WERI-Rb-1 (cell line): ENCODE measurements at regions not wholly inside any gene's neighbourhood (a gene's known extent, or its start where the extent isn't known, plus 50 kb on each side); places are given as distances from the start of the nearest gene placed in this dataset.

Experiments
- DNase-seq: peaks from one replicate; pipeline ENCODE4 v3.0.0-alpha.2; 2020
- H3K27ac ChIP-seq: fragments of 250-450 bp; sonication (Bioruptor Pico); 2 replicates; pipeline ENCODE4 v1.5.1; 2020; ENCODE audit warnings: mild to moderate bottlenecking, moderate library complexity
- H3K27me3 ChIP-seq: fragments of 250-450 bp; sonication (Bioruptor Pico); 2 replicates; pipeline ENCODE4 v1.5.1; 2021; ENCODE audit warnings: mild to moderate bottlenecking, low read depth, moderate library complexity; ENCODE audit not compliant: insufficient read depth, severe bottlenecking
- H3K36me3 ChIP-seq: fragments of 250-450 bp; sonication (Bioruptor Pico); 2 replicates; pipeline ENCODE4 v1.5.1; 2020; ENCODE audit warnings: mild to moderate bottlenecking, moderate library complexity
- H3K4me3 ChIP-seq: 2 replicates; pipeline ENCODE4 v1.5.1; 2011; ENCODE audit warnings: low read depth, mild to moderate bottlenecking, control low read depth, low read length
- H3K9me3 ChIP-seq: fragments of 250-450 bp; sonication (Bioruptor Pico); 2 replicates; pipeline ENCODE4 v1.5.1; 2021; ENCODE audit warnings: mild to moderate bottlenecking, moderate library complexity; ENCODE audit not compliant: severe bottlenecking
- CTCF ChIP-seq: IDR thresholded peaks from 2 replicates; pipeline ENCODE4 v1.5.1; 2011; ENCODE audit warnings: low read depth, mild to moderate bottlenecking, control low read depth, inconsistent platforms, low read length

- no peak for DNase-seq
- no peaks in the 10 kb centered on the region for H3K27me3 ChIP-seq
- no peak overlapping the region for H3K27ac ChIP-seq
- no peaks in the 10 kb centered on the region for H3K36me3 ChIP-seq
- H3K4me3 ChIP-seq = no peak overlapping the region
- no peak for TF ChIP-seq CTCF
- no peaks in the 10 kb centered on the region for H3K9me3 ChIP-seq
These were observed 460.5 kb downstream of the BRD1 start for GRCh38 chr22:49367041-49367697.

GRCh38 chr22:49366437-49366836 is 461.2 kb downstream of the BRD1 start:
- no peaks in the 10 kb centered on the region for H3K36me3 ChIP-seq
- TF ChIP-seq CTCF = no peak
- no peak overlapping the region for H3K4me3 ChIP-seq
- no peaks in the 10 kb centered on the region for H3K9me3 ChIP-seq
- H3K27me3 ChIP-seq = no peaks in the 10 kb centered on the region
- no peak for DNase-seq
- H3K27ac ChIP-seq = no peak overlapping the region

GRCh38 chr22:49365910-49366309 is 461.8 kb downstream of the BRD1 start:
- Histone ChIP-seq H3K4me3 (no peak overlapping the region), H3K27ac (no peak overlapping the region), H3K36me3 (no peaks in the 10 kb centered on the region), H3K27me3 (no peaks in the 10 kb centered on the region), H3K9me3 (no peaks in the 10 kb centered on the region)
- DNase-seq = no peak
- no peak for TF ChIP-seq CTCF

- H3K27me3 ChIP-seq = no peaks in the 10 kb centered on the region
- TF ChIP-seq CTCF = no peak
- H3K9me3 ChIP-seq = no peaks in the 10 kb centered on the region
- no peak overlapping the region for H3K4me3 ChIP-seq
- no peaks in the 10 kb centered on the region for H3K36me3 ChIP-seq
- no peak for DNase-seq
- no peak overlapping the region for H3K27ac ChIP-seq
These were observed 462.4 kb downstream of the BRD1 start for GRCh38 chr22:49365191-49365837.

- no peak overlapping the region for H3K4me3 ChIP-seq
- no peak for DNase-seq
- TF ChIP-seq CTCF = no peak
- no peaks in the 10 kb centered on the region for H3K9me3 ChIP-seq
- no peaks in the 10 kb centered on the region for H3K27me3 ChIP-seq
- H3K27ac ChIP-seq = no peak overlapping the region
- H3K36me3 ChIP-seq = no peaks in the 10 kb centered on the region
These were observed 463.3 kb downstream of the BRD1 start for GRCh38 chr22:49364398-49364797.
